DMS153 treated with DMSO at 0.1 percent for 48 hours (cell line): ENCODE measurements at regions not wholly inside any gene's neighbourhood (a gene's known extent, or its start where the extent isn't known, plus 50 kb on each side); places are given as distances from the start of the nearest gene placed in this dataset.

ENCODE experiments used
- DNase-seq: peaks from one replicate; lab custom pipeline; 2025; ENCODE audit not compliant: unreplicated experiment; lab: John Stamatoyannopoulos, UW

DNA sequence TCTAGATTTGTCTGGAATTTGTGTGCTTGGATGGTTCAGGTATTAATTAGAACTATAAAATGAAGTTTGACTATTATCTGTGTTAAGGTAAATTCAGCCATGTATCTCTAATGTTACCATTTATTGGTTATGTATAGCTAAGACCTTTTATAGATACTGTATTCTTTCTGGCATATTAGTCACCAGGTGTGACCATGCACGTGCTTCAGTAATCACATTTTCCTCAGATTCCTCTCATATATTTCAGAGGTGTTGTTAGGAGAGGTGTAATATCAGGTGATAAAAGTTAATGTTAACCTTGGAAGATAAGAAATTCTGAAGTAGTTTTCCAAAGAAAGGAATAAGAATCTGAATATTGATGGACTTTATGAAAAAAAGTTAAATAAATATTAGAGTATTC lies 194.5 kb upstream of the KHDRBS2 start:
- no peak for DNase-seq

GRCh38 chr6:62479697-62480220 lies 193.7 kb upstream of the KHDRBS2 start:
- DNase-seq: no peak

DNA sequence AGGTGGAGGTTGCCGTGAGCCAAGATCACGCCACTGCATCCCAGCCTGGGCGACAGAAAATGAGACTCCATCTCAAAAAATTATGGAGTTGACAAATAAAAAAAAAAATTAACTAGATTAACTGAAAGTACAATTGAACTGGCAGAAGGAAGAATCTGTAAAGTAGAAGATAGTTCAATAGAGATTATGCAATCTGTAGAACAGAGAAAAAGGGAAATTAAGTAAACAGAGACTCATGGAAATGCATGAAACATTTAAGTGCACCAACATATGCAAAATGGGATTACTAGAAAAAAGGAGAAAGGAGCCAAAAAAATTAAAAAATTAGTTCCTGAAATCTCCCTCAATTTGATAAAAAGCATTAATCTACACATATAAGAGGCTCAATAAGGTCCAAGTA lies 188.8 kb upstream of the KHDRBS2 start:
- no peak for DNase-seq

DNA sequence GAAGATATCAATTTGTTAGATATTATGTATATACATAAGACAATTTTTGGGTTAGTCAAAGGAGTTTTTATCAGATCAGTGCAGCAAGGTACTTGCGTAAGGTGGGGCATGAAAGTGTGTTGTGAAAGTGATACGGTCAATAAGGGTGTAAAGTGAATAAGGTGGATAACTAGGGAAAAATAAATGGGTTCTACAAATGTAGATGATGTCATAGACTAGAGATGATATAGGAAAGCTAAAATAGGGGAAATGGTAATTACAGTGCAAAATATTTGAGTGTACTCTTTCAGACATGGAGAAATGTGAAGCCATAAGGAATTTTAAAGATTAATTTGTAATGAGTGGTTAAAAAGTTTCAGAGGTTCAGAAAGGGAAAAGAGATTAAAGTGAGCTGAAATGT lies 180.6 kb upstream of the KHDRBS2 start:
- no peak for DNase-seq

DNA sequence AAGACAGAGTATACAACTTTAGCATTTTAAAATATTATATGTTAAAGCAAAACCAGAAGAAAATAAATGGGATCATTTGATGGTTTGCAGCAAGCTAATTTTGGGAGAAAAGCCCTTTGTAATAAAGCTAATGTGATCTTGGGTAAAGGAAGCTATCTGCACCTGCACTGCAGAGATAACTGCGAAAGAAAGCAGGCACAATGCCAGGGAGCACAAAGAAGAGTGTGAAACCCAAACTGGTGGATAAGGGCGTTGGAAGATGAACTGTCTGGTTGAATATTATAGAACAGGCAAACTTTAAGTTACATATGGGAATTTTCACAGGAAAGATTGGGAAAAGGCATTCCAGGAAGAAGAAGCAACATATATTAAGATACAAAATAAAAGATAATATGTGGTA lies 179.2 kb upstream of the KHDRBS2 start:
- no peak for DNase-seq

- no peak for DNase-seq
Observed at GRCh38 chr6:62452586-62452985, 166.6 kb upstream of the KHDRBS2 start.

- DNase-seq: no peak
Observed at GRCh38 chr6:62446647-62447316, 160.8 kb upstream of the KHDRBS2 start.

DNA sequence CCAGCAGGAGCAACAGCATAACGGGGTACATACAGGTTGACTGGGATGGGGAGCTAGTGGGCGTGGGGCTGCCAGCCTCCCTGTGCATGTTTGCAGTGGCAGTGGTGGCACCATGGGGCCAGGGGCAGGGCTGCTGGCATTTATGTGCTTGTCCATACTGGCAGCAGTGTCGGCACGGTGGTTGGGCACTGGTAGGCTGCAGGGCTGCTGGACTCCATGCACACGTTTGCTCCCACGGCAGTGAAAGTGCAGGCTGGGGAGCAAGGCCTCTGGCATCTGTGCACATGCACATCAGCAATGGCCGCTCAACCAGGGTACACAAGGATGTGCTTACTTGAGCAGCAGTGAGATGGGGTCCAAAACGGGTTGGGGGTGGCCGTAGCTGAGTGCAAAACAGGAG lies 159.5 kb upstream of the KHDRBS2 start:
- no peak for DNase-seq

- DNase-seq: no peak
Observed at GRCh38 chr6:62441182-62441581, 155.2 kb upstream of the KHDRBS2 start.

- DNase-seq: no peak
Observed at GRCh38 chr6:62429781-62430180, 143.8 kb upstream of the KHDRBS2 start.

DNA sequence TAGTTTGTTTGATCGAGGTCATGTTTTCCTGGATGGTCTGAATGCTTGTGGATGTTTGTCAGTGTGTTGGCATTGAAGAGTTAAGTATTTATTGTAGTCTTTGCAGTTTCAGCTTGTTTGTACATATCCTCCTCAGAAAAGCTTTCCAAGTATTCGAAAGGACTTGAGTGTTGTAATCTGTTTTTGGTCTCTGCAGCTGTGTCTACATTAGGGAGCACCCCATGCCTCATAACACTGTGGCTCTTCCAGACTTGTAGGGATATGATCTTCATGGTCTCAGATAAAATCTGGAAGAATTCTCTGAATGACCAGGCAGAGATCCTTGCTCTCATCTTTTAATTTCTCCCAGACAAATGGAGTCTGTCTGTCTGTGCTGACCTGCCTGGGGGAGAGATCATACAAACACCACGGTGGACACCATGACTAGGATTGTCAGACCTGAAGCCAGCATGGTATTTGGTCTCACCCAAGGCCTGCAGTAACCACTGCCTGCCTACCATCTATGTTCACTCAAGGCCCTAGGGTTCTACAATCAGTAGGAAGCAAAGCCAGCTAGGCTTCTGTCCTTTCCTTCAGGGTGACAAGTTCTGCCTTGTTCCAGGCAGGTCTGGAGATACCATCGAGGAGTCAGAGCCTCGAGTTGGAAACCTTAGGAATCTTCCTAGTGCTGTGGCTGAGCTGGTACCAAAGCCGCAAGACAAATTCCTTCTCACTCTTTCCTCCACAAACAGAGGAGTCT lies 114.7 kb upstream of the KHDRBS2 start:
- no peak for DNase-seq

- DNase-seq: no peak
Observed at GRCh38 chr6:62393608-62394007, 107.6 kb upstream of the KHDRBS2 start.

DNA sequence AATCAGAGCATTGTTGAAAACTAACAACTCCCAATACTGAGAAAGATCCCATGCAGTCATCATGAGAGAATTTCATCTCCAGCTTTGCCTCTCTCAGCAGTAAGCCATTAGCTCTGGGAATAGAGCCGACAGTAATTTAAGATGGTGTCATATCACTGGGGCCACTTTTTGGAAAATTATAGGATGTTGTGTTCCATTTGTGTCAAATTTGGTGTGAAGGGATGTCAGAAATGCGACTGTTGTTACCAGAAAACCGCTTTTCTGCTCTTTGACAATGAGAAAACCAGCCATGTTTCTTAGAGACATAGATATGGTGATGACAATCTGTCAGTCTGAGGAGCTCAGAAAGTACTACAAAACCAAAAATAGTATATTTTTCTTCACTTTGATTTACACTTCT lies 106.3 kb upstream of the KHDRBS2 start:
- no peak for DNase-seq

GRCh38 chr6:62391358-62391757 lies 105.3 kb upstream of the KHDRBS2 start:
- DNase-seq: no peak

DNA sequence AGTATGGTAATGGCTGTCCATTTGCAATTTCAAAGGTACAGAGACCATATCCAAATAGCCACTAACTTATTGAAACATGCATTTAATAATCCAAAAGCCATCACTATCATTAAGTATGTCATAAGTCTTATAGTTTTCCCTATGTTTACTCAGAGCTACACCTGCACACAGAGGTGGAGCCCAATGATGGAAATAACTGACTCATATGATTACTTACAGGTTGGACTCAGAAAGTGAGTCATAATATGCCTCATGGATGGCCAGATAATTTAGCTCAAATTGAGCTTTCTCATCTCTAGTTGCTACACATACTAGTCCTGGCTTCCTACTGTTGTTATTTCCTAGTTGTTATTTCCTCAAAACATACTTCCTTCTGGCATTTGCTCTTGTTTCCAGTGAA lies 104.4 kb upstream of the KHDRBS2 start:
- DNase-seq: no peak

GRCh38 chr6:62371453-62372210 lies 85.6 kb upstream of the KHDRBS2 start:
- peak; percentile 33 for DNase-seq

GRCh38 chr6:62367601-62368000 lies 81.6 kb upstream of the KHDRBS2 start:
- no peak for DNase-seq

DNA sequence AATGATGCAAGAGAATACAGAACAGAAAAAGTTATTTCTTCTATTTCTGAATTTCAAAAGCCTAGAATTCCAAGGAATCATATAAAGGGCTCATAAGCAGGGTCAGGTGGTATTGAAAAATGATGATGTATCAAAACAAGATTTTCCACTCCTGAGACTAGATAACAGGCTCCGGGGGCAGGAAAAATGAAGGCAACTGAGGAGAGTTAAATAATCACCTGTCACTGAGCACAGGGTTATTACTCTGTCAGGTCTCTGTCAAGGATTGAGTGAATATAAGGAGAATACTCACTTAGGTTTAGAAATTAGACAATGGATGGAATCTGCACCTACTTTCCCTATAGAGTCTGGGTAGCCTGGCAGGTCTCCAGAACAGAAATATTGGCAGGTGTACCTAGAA lies 76.1 kb upstream of the KHDRBS2 start:
- no peak for DNase-seq

DNA sequence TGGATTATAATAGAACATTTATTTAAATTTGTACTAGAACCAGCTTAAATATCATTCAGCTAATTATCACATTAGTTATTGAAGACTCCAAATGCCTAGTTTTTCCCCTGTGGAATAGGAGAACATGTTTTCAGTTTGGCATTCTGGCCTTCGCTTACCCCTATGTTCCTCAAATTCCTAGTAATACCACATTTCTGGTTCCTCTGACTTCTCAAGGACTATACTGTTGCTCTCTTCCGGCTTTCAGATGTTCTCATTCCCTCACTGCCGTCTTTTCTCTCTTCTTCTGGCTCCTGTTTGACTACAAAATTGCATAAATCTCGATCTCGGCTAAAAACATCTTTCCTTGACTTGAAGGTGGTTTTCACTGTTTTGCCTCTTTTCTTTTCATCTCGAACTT lies 71.8 kb upstream of the KHDRBS2 start:
- no peak for DNase-seq

- DNase-seq: no peak
Observed at GRCh38 chr6:62354261-62354660, 68.2 kb upstream of the KHDRBS2 start.

GRCh38 chr6:62345962-62346689 lies 60.1 kb upstream of the KHDRBS2 start:
- DNase-seq: no peak
